ENCODE measurements at regions not wholly inside any gene's neighbourhood (a gene's known extent, or its start where the extent isn't known, plus 50 kb on each side); places are given as distances from the start of the nearest gene placed in this dataset.

- no peak for TF ChIP-seq EZH2 (optimal IDR thresholded peaks at IDR 0.05; ENCODE audit: low read depth, low read length)
- no peak for TF ChIP-seq EZH2phosphoT487 (IDR thresholded peaks at IDR 0.05; ENCODE audit: low read length)
- TF ChIP-seq, protein P1, sequence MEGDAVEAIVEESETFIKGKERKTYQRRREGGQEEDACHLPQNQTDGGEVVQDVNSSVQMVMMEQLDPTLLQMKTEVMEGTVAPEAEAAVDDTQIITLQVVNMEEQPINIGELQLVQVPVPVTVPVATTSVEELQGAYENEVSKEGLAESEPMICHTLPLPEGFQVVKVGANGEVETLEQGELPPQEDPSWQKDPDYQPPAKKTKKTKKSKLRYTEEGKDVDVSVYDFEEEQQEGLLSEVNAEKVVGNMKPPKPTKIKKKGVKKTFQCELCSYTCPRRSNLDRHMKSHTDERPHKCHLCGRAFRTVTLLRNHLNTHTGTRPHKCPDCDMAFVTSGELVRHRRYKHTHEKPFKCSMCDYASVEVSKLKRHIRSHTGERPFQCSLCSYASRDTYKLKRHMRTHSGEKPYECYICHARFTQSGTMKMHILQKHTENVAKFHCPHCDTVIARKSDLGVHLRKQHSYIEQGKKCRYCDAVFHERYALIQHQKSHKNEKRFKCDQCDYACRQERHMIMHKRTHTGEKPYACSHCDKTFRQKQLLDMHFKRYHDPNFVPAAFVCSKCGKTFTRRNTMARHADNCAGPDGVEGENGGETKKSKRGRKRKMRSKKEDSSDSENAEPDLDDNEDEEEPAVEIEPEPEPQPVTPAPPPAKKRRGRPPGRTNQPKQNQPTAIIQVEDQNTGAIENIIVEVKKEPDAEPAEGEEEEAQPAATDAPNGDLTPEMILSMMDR (IDR thresholded peaks at IDR 0.05; ENCODE audit: low read length): no peak
Measured at GRCh38 chr11:91326751-91327150, 897.9 kb upstream of the FAT3 start.
